HepG2 (cell line): ENCODE measurements at regions not wholly inside any gene's neighbourhood (a gene's known extent, or its start where the extent isn't known, plus 50 kb on each side); places are given as distances from the start of the nearest gene placed in this dataset.

ENCODE experiments used
- EZH2 ChIP-seq: conservative IDR thresholded peaks from 2 replicates; pipeline ENCODE4 v1.6.1; 2012; ENCODE audit warnings: mild to moderate bottlenecking, low read depth, low read length, moderate library complexity
- MLLT10 ChIP-seq: sonication (generic); formaldehyde crosslinking; IDR thresholded peaks from 2 replicates; pipeline ENCODE4 v1.4.0; 2020; ENCODE audit warnings: missing genetic modification reagents

GRCh38 chr12:61823102-61823501 is 437.1 kb upstream of the USP15 start:
- TF ChIP-seq MLLT10 (CRISPR knock-in tag) (no peak), EZH2 (no peak)
